ENCODE measurements at regions not wholly inside any gene's neighbourhood (a gene's known extent, or its start where the extent isn't known, plus 50 kb on each side); places are given as distances from the start of the nearest gene placed in this dataset.

- TF ChIP-seq, protein P1, sequence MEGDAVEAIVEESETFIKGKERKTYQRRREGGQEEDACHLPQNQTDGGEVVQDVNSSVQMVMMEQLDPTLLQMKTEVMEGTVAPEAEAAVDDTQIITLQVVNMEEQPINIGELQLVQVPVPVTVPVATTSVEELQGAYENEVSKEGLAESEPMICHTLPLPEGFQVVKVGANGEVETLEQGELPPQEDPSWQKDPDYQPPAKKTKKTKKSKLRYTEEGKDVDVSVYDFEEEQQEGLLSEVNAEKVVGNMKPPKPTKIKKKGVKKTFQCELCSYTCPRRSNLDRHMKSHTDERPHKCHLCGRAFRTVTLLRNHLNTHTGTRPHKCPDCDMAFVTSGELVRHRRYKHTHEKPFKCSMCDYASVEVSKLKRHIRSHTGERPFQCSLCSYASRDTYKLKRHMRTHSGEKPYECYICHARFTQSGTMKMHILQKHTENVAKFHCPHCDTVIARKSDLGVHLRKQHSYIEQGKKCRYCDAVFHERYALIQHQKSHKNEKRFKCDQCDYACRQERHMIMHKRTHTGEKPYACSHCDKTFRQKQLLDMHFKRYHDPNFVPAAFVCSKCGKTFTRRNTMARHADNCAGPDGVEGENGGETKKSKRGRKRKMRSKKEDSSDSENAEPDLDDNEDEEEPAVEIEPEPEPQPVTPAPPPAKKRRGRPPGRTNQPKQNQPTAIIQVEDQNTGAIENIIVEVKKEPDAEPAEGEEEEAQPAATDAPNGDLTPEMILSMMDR (IDR thresholded peaks at IDR 0.05; ENCODE audit: extremely low read depth in 1 of 2, insufficient read depth in 1 of 2, low read depth in 1 of 2, low read length in 2 of 2): no peak
- TF ChIP-seq POLR2A (IDR thresholded peaks at IDR 0.05; ENCODE audit: low read depth, low read length): no peak
- no peak for TF ChIP-seq POLR2AphosphoS5 (IDR thresholded peaks at IDR 0.05; ENCODE audit: insufficient read depth, low read depth, low read length)
These were observed 168.1 kb upstream of the OSTN start for GRCh38 chr3:191030929-191031328.

Measured in endothelial cell of umbilical vein (primary cell).